Neural progenitor cell (in vitro differentiated cells): ENCODE measurements at regions not wholly inside any gene's neighbourhood (a gene's known extent, or its start where the extent isn't known, plus 50 kb on each side); places are given as distances from the start of the nearest gene placed in this dataset.

Experiments
- EZH2 ChIP-seq: fragments of 200-600 bp; sonication (generic); IDR thresholded peaks from 2 replicates; pipeline ENCODE4 v1.6.1; 2017; ENCODE audit warnings: antibody characterized with exemption, mild to moderate bottlenecking, moderate library complexity
- TF ChIP-seq, protein P1 (sequence below): fragments of 200-600 bp; sonication (generic); IDR thresholded peaks from 2 replicates; pipeline ENCODE4 v1.5.1; 2017; ENCODE audit warnings: antibody characterized with exemption, mild to moderate bottlenecking

DNA sequence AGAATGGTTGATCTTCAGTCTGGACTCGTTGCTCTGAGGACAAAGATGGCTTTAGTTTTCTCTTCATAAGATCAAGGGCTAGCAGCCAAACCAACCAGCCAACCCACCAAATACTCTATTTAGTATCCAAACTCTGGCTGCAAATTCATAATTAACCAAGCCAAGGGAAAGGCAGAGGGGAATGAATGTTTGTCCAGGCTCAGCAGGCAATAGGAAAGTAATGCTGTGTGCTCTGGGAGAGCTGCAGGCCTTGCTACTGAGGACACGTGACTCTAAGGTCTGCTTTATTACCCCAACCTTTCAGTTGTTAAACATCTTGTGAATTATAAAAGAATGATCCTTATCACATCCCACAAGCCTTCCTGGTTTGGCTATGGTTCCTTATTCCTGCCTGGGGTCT lies 52.3 kb upstream of the GALNT15 start:
- TF ChIP-seq, protein P1, sequence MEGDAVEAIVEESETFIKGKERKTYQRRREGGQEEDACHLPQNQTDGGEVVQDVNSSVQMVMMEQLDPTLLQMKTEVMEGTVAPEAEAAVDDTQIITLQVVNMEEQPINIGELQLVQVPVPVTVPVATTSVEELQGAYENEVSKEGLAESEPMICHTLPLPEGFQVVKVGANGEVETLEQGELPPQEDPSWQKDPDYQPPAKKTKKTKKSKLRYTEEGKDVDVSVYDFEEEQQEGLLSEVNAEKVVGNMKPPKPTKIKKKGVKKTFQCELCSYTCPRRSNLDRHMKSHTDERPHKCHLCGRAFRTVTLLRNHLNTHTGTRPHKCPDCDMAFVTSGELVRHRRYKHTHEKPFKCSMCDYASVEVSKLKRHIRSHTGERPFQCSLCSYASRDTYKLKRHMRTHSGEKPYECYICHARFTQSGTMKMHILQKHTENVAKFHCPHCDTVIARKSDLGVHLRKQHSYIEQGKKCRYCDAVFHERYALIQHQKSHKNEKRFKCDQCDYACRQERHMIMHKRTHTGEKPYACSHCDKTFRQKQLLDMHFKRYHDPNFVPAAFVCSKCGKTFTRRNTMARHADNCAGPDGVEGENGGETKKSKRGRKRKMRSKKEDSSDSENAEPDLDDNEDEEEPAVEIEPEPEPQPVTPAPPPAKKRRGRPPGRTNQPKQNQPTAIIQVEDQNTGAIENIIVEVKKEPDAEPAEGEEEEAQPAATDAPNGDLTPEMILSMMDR: no peak
- TF ChIP-seq EZH2: no peak
